B cell (primary cell): ENCODE measurements at regions not wholly inside any gene's neighbourhood (a gene's known extent, or its start where the extent isn't known, plus 50 kb on each side); places are given as distances from the start of the nearest gene placed in this dataset.

Experiments used
- ATAC-seq: fragments of 200-7000 bp; cut with Tn5 transposase; one replicate; pipeline ENCODE4 v1.10.0; 2021; ENCODE audit warnings: low read depth, mild to moderate bottlenecking, moderate number of reproducible peaks, moderate library complexity
- CTCF ChIA-PET: fragments of 350-600 bp; sonication (Branson Sonifier 250); formaldehyde crosslinking; loops from one replicate; lab custom pipeline; 2021; ENCODE audit warnings: antibody characterized with exemption, inconsistent platforms; lab: Charles Lee
- POLR2A ChIA-PET: fragments of 350-600 bp; sonication (Branson Sonifier 250); formaldehyde crosslinking; loops from one replicate; lab custom pipeline; 2021; ENCODE audit warnings: antibody characterized with exemption; lab: Charles Lee
- DNase-seq: peaks from one replicate; pipeline ENCODE4 v3.0.0; 2013
- H2AFZ ChIP-seq: 2 replicates; pipeline ENCODE4 v1.6.1; 2012; ENCODE audit warnings: mild to moderate bottlenecking, low read depth, low read length; ENCODE audit not compliant: insufficient read depth, poor library complexity, severe bottlenecking
- H3K27ac ChIP-seq, 2 donors: 1 replicate in 1 of 2; 2 replicates in 1 of 2; pipeline ENCODE4 v1.5.1; 2012 to 2013; ENCODE audit warnings: low read length in 2 of 2, mild to moderate bottlenecking in 2 of 2, moderate library complexity in 1 of 2
- H3K27me3 ChIP-seq, 4 experiments: fragments of 200-600 bp in 1 of 4; sonication (generic) in 1 of 4; replicated peaks in 1 of 4; 1 replicate in 2 of 4; 2 replicates in 2 of 4; pipeline versions ENCODE4 v1.6.1 to v1.7.0; 2013 to 2016; ENCODE audit warnings: low read length in 3 of 4, mild to moderate bottlenecking in 2 of 4, mixed read lengths in 1 of 4, moderate library complexity in 1 of 4; ENCODE audit not compliant: insufficient read depth in 4 of 4, control insufficient read depth in 3 of 4; ENCODE audit errors: control extremely low read depth in 1 of 4
- H3K36me3 ChIP-seq, 2 experiments: replicated peaks in 1 of 2; 1 replicate in 1 of 2; 2 replicates in 1 of 2; pipeline versions ENCODE4 v1.6.1 to v1.7.1; 2013; ENCODE audit warnings: low read length in 1 of 2; ENCODE audit not compliant: insufficient read depth in 2 of 2, control insufficient read depth in 1 of 2; ENCODE audit errors: control extremely low read depth in 1 of 2, extremely low read depth in 1 of 2
- H3K4me1 ChIP-seq, 2 donors: fragments of 200-600 bp in 1 of 2; sonication (generic) in 1 of 2; 1 replicate in 1 of 2; 2 replicates in 1 of 2; pipeline versions ENCODE4 v1.5.1 to v1.6.1; 2013 to 2017; ENCODE audit warnings: low read length in 2 of 2; ENCODE audit not compliant: control insufficient read depth in 2 of 2, insufficient read depth in 2 of 2
- H3K4me2 ChIP-seq: replicated peaks from 2 replicates; pipeline ENCODE3; 2012; ENCODE audit warnings: mild to moderate bottlenecking, low read depth, low read length; ENCODE audit not compliant: poor library complexity, severe bottlenecking
- H3K4me3 ChIP-seq, 5 experiments: fragments of 200-600 bp in 1 of 5; sonication (generic) in 1 of 5; 1 replicate in 3 of 5; 2 replicates in 2 of 5; pipeline versions ENCODE4 v1.5.1 to v1.7.0; 2011 to 2016; ENCODE audit warnings: low read length in 4 of 5, mild to moderate bottlenecking in 4 of 5, low read depth in 2 of 5, control low read depth in 1 of 5, moderate library complexity in 1 of 5; ENCODE audit not compliant: insufficient read depth in 1 of 5; ENCODE audit errors: control extremely low read depth in 1 of 5, extremely low read depth in 1 of 5
- H3K79me2 ChIP-seq: fragments of 200-600 bp; sonication (generic); one replicate; pipeline ENCODE4 v1.6.0; 2016; ENCODE audit warnings: low read length; ENCODE audit not compliant: control insufficient read depth, insufficient read depth
- H3K9ac ChIP-seq: fragments of 200-600 bp; sonication (generic); 2 replicates; pipeline ENCODE4 v1.6.1; 2017; ENCODE audit warnings: mild to moderate bottlenecking, low read length, moderate library complexity
- H3K9me3 ChIP-seq, 3 donors: one replicate each; pipeline versions ENCODE4 v1.6.1 to v1.7.1; 2013; ENCODE audit warnings: low read length in 2 of 3; ENCODE audit not compliant: control insufficient read depth in 2 of 3, insufficient read depth in 1 of 3; ENCODE audit errors: control extremely low read depth in 1 of 3
- H4K20me1 ChIP-seq: 2 replicates; pipeline ENCODE4 v1.6.0; 2012; ENCODE audit warnings: mild to moderate bottlenecking, low read length; ENCODE audit not compliant: insufficient read depth, control insufficient read depth, poor library complexity, severe bottlenecking
- H3K27ac Mint-ChIP-seq: one replicate; pipeline ENCODE4 v1.8.0; 2021; ENCODE audit warnings: mixed read lengths
- H3K27me3 Mint-ChIP-seq: one replicate; pipeline ENCODE4 v1.8.0; 2021; ENCODE audit warnings: mixed read lengths
- H3K4me1 Mint-ChIP-seq: one replicate; pipeline ENCODE4 v1.8.0; 2021; ENCODE audit warnings: mixed read lengths
- H3K4me3 Mint-ChIP-seq: one replicate; pipeline ENCODE4 v1.8.0; 2021; ENCODE audit warnings: mixed read lengths
- H3K9me3 Mint-ChIP-seq: one replicate; pipeline ENCODE4 v1.8.0; 2022; ENCODE audit warnings: mixed read lengths; ENCODE audit not compliant: insufficient read depth
- EZH2 ChIP-seq: IDR thresholded peaks from 2 replicates; pipeline ENCODE4 v1.6.1; 2012; ENCODE audit warnings: borderline replicate concordance, low read depth, mild to moderate bottlenecking, moderate library complexity, low read length; ENCODE audit not compliant: insufficient read depth, poor library complexity, severe bottlenecking
- WGBS: methylation state at CpG from one replicate; pipeline ENCODE4 v1.1.5; 2013; ENCODE audit warnings: missing lambda C conversion rate; ENCODE audit not compliant: insufficient coverage; 5-methylcytosine and 5-hydroxymethylcytosine counted together
- intact Hi-C: fragments of 100-400 bp; cut with micrococcal nuclease; formaldehyde crosslinking; loops from one replicate; pipeline ENCODE4 v1.10.0; 2022
- TF ChIP-seq, protein P1 (sequence below): fragments of 200-600 bp; IDR thresholded peaks from one replicate; pipeline ENCODE4 v1.8.0; 2022; ENCODE audit warnings: antibody characterized with exemption, mild to moderate bottlenecking

DNA sequence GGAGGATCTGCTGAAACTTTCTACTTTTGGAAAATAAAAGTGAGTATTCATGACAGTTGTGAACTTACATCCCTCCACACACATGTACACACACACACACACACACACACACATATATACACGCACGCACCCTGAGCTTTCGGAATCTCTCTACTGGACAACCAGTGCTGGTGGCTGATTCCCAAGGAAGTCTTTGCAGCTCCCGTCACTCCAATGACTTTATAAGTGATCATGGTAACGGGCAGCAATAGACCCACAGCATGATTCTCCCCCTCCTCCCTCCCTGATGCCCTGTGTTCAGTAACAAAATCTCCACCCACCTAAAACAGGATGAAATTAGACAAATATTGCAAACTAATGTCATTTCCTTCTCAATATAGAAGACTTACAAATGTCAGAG is 364.9 kb downstream of the IRS1 start:
- Histone ChIP-seq H2AFZ (no peak overlapping the region), H3K9me3 (no peaks in the 10 kb centered on the region), H3K9ac (no peak overlapping the region), H4K20me1 (no peaks in the 10 kb centered on the region), H3K4me1 (no peaks in the 10 kb centered on the region), H3K36me3 (no peaks in the 10 kb centered on the region), H3K4me3 (no peak overlapping the region), H3K79me2 (no peaks in the 10 kb centered on the region), H3K27me3 (peaks cover 0 to 3% (median under 1%) of the 10 kb centered on the region in 4 experiments), H3K4me2 (no peak overlapping the region), H3K27ac (no peak overlapping the region)
- Mint-ChIP-seq H3K27ac (no peak overlapping the region), H3K4me3 (no peak overlapping the region), H3K9me3 (peaks cover 4% of the 10 kb centered on the region), H3K27me3 (peaks cover 38% of the 10 kb centered on the region), H3K4me1 (no peaks in the 10 kb centered on the region)
- ChIA-PET POLR2A (no interaction called here), CTCF (no interaction called here)
- intact Hi-C loops: no loop called here
- TF ChIP-seq EZH2: no peak
- TF ChIP-seq, protein P1, sequence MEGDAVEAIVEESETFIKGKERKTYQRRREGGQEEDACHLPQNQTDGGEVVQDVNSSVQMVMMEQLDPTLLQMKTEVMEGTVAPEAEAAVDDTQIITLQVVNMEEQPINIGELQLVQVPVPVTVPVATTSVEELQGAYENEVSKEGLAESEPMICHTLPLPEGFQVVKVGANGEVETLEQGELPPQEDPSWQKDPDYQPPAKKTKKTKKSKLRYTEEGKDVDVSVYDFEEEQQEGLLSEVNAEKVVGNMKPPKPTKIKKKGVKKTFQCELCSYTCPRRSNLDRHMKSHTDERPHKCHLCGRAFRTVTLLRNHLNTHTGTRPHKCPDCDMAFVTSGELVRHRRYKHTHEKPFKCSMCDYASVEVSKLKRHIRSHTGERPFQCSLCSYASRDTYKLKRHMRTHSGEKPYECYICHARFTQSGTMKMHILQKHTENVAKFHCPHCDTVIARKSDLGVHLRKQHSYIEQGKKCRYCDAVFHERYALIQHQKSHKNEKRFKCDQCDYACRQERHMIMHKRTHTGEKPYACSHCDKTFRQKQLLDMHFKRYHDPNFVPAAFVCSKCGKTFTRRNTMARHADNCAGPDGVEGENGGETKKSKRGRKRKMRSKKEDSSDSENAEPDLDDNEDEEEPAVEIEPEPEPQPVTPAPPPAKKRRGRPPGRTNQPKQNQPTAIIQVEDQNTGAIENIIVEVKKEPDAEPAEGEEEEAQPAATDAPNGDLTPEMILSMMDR: no peak
- DNase-seq (no peak), ATAC-seq (no peak)
- WGBS: 90% methylated on average over 2 of the region's 5 CpGs

DNA sequence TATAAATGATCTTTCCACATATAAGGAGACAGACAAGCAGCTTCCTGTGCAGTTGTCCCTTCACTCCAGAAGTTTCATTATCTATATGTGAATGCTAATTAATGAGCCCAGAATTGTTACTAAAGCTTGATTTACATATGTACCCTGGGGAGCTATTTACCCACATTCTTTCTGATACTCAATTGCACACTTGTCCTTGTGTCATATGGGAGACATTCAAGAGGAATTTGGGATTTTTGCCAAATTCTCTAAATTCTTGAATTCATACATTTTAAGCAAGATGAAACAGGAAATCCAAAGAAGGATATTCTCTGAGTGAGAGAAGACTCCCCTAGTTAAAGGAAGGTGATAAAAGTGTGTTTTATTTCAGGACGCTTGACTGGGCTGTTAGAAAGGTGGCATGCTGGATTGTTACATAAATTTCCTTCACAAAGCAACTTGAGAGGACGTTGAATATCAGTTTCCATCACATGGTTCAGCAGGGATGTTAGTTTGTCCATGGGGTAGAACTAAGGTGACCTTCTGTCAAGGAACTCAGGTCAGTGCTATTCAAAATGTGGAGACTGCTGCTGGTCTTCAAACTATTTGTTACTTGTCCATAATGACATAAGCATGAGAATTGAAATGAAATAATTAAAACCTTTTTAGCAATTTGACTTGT is 368.2 kb downstream of the IRS1 start:
- Histone ChIP-seq H3K9me3 (no peaks in the 10 kb centered on the region), H3K4me2 (no peak overlapping the region), H3K4me3 (no peak overlapping the region), H3K27ac (no peak overlapping the region), H3K4me1 (no peaks in the 10 kb centered on the region), H3K79me2 (no peaks in the 10 kb centered on the region), H3K9ac (no peak overlapping the region), H3K27me3 (peaks cover 0 to 3% (median 0%) of the 10 kb centered on the region in 4 experiments), H3K36me3 (no peaks in the 10 kb centered on the region), H2AFZ (no peak overlapping the region), H4K20me1 (no peaks in the 10 kb centered on the region)
- ATAC-seq (no peak), DNase-seq (no peak)
- no peak overlapping the region for H3K27ac Mint-ChIP-seq
- no CpG with 5 or more reads among the region's 2 CpGs for WGBS
- H3K27me3 Mint-ChIP-seq: peaks cover 48% of the 10 kb centered on the region
- peaks cover 4% of the 10 kb centered on the region for H3K9me3 Mint-ChIP-seq
- TF ChIP-seq, protein P1: no peak
- TF ChIP-seq EZH2: no peak
- ChIA-PET CTCF (interaction anchor here (1.7 kb wide), 1 partner anchor 12 kb away, joined by 4 read pairs; no protein-coding TSS in a partner anchor), POLR2A (no interaction called here)
- intact Hi-C loops: no loop called here
- H3K4me3 Mint-ChIP-seq: no peak overlapping the region
- H3K4me1 Mint-ChIP-seq: no peaks in the 10 kb centered on the region
